SU-DHL-6 (cell line): ENCODE measurements at regions not wholly inside any gene's neighbourhood (a gene's known extent, or its start where the extent isn't known, plus 50 kb on each side); places are given as distances from the start of the nearest gene placed in this dataset.

Source experiments
- CTCF ChIP-seq: fragments of 200-600 bp; sonication (generic); IDR thresholded peaks from one replicate; pipeline ENCODE4 v1.5.1; 2017; ENCODE audit warnings: antibody characterized with exemption, mild to moderate bottlenecking, low read length, moderate library complexity; ENCODE audit not compliant: insufficient read depth, poor library complexity, severe bottlenecking
- EZH2phosphoT487 ChIP-seq: fragments of 200-600 bp; sonication (generic), shearing (Covaris generic); conservative IDR thresholded peaks from 2 replicates; pipeline ENCODE4 v1.6.1; 2018; ENCODE audit warnings: mild to moderate bottlenecking, antibody characterized with exemption, low read length, moderate library complexity, mixed read lengths

- TF ChIP-seq CTCF (no peak), EZH2phosphoT487 (no peak)
Observed at GRCh38 chr6:22151892-22152291, 144.9 kb downstream of the PRL start.
